GM18909 (cell line): ENCODE measurements at regions not wholly inside any gene's neighbourhood (a gene's known extent, or its start where the extent isn't known, plus 50 kb on each side); places are given as distances from the start of the nearest gene placed in this dataset.
"Not testable (repeated sequence)": the region's sequence is repeated elsewhere in the genome, so short reads cannot be mapped to it uniquely, and the experiment has no call there.

Source experiments
- ATAC-seq: cut with Tn5 transposase; IDR thresholded peaks from one replicate; pipeline ENCODE4 v1.9.1; 2021; ENCODE audit warnings: mild to moderate bottlenecking; ENCODE audit not compliant: unreplicated experiment, poor library complexity

- no peak for ATAC-seq
These were observed 2036.1 kb upstream of the LRRTM1 start for GRCh38 chr2:82340578-82341053.

GRCh38 chr2:82339805-82340204 lies 2035.3 kb upstream of the LRRTM1 start:
- no peak for ATAC-seq

- no peak for ATAC-seq
These were observed 2029.1 kb upstream of the LRRTM1 start for GRCh38 chr2:82333697-82334096.

DNA sequence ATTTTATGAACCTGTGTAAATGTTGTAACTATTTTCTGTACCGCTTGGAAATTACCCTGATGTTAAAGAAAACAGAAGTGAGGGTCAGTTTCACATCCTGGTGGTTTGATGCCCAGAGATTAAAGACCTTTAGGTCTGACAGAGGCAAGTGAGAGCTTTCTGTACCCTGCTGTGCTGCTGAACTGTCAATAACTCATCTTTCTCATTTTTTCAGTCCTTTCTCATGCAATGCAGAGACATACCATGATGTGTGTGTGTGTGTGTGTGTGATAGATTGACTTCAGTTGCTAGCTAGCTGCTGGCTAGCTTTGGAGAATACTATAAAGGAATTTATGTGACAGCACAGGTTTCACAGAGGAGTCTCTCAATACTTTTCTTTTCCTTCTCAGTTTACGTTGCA lies 2025.6 kb upstream of the LRRTM1 start:
- no peak for ATAC-seq

GRCh38 chr2:82326180-82326767 lies 2021.7 kb upstream of the LRRTM1 start:
- not testable (repeated sequence) for ATAC-seq

GRCh38 chr2:82320296-82320695 lies 2015.7 kb upstream of the LRRTM1 start:
- ATAC-seq: no peak

- ATAC-seq: no peak
These were observed 2012.5 kb upstream of the LRRTM1 start for GRCh38 chr2:82317012-82317411.

GRCh38 chr2:82316586-82316985 lies 2012.0 kb upstream of the LRRTM1 start:
- no peak for ATAC-seq

DNA sequence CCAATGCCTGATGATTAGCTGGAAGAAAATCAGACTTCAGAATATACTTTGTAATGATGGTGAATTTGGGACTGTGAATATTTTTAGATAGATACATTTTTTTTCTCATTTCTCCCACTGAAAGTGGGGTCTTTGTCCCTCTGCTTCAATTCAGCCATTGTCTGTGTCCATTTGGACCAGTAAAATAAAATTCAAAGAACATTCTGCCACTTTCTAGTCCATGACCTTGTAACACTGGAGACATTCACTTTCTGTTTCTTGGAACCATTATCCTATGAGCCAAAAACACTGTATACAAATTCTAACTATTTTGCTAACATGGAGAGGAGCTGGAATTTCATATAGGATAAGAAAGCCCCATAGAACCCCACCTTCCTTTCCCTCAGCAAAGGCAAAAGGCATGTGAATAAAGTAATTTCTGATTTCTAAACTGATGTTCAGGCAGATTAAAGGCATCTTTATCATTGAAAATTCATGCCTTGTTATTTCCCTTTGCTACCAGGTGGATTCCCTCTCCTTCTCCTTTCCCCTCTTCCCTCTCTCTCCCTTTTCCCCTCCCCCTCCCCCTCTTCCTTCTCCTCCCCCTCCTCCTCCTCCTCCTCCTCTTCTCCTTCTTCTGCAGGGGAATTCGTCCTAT lies 2010.4 kb upstream of the LRRTM1 start:
- ATAC-seq: no peak

- no peak for ATAC-seq
These were observed 2003.0 kb upstream of the LRRTM1 start for GRCh38 chr2:82307511-82307910.

GRCh38 chr2:82301506-82301905 lies 1997.0 kb upstream of the LRRTM1 start:
- no peak for ATAC-seq

DNA sequence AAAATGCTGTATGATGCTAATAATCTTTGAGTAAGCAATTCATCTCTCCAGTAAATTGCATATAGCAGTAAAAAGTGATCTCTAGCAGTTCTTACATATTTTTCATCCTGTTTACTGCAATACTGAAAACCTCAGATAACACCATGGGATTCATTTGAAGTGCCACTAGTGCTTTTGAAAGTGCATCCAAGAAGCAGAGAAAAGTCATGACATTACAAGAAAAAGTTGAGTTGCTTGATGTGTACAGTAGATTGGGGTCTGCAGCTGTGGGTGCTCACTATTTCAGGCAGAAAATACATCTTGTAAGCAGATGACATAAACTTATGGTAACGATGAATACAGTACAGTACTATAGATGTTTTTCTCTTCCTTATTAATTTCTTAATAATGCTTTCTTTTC lies 1984.9 kb upstream of the LRRTM1 start:
- no peak for ATAC-seq

DNA sequence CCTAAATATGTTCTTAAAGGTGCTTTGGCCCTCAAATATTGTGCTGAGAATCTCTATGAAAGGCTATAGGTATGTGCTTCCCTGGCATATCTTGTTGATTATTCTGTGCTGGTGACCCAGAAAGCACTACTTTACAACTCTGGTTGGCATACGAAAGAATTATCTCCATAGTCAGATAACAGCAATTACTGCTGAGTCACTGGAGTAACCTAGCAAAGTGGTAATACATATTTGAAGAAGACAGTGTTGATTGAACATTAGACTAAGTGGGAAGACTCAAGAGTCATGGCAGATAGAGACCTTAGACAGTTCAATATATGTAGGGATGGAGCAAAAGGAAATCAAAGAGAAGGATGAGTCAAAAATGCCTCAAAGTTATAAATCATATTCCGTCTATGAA lies 1978.5 kb upstream of the LRRTM1 start:
- ATAC-seq: no peak

GRCh38 chr2:82282111-82282882 lies 1977.7 kb upstream of the LRRTM1 start:
- ATAC-seq: no peak

- no peak for ATAC-seq
These were observed 1974.8 kb upstream of the LRRTM1 start for GRCh38 chr2:82279367-82279766.

GRCh38 chr2:82278416-82278815 lies 1973.9 kb upstream of the LRRTM1 start:
- no peak for ATAC-seq

DNA sequence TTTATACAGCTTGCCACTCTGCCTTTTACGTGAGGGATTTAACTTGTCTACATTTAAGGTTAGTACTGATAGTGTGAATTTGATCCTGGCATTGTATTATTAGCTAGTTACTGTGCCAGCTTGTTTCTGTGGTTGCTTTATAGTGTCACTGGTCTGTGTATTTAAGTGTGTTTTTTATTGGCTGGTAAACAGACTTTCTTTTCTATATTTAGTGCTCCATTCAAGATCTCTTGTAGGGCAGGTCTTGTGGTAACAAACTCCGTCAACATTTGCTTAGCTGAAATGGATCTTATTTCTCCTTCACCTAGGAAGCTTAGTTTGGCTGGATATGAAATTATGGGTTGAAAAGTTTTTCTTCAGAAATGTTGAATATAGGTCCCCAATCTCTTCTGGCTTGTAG lies 1971.0 kb upstream of the LRRTM1 start:
- no peak for ATAC-seq

GRCh38 chr2:82268446-82268845 lies 1963.9 kb upstream of the LRRTM1 start:
- ATAC-seq: no peak

DNA sequence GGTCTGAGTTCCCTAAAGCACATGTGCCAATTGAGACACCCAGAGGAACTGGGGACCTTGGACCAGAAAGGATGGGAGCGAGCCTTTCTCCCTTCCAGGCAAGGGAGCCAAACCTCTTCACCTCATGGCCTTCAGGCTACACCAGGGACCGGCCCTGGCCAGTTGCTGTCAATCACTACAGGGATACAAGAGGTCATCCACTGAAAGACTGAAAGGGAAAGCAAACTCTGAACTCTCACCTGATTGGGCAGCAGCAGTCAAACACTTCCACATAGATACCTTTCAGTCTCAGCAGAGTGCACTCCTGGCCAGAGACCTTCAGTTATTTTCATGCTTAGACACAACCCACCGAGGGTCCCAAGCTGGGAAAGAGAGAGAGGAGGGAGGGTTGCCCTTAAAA lies 1956.0 kb upstream of the LRRTM1 start:
- no peak for ATAC-seq

GRCh38 chr2:82259551-82259950 lies 1955.0 kb upstream of the LRRTM1 start:
- no peak for ATAC-seq

- ATAC-seq: no peak
These were observed 1953.4 kb upstream of the LRRTM1 start for GRCh38 chr2:82257796-82258555.
